ENCODE measurements at regions not wholly inside any gene's neighbourhood (a gene's known extent, or its start where the extent isn't known, plus 50 kb on each side); places are given as distances from the start of the nearest gene placed in this dataset.

DNA sequence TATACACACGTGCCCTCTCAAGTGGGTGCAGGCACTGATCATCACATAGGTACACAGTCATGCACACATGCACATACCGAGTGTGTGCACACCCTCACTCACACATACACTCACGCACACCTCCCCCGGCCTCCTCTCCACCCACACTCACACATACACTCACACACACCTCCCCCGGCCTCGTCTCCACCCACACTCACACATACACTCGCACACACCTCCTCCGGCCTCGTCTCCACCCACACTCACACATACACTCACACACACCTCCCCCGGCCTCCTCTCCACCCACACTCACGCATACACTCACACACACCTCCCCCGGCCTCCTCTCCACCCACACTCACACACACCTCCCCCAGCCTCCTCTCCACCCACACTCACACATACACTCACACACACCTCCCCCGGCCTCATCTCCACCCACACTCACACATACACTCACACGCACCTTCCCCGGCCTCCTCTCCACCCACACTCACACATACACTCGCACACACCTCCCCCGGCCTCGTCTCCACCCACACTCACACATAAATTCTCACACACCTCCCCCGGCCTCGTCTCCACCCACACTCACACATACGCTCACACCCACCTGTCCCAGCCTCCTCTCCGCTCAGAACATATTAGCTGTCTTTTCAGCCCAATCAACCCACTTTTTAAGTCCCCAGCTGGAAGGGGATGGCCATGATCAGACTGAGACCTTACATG is 105.2 kb upstream of the VSTM2B start:
- TF ChIP-seq POLR2A (IDR thresholded peaks at IDR 0.05) = no peak
- TF ChIP-seq, protein P1, sequence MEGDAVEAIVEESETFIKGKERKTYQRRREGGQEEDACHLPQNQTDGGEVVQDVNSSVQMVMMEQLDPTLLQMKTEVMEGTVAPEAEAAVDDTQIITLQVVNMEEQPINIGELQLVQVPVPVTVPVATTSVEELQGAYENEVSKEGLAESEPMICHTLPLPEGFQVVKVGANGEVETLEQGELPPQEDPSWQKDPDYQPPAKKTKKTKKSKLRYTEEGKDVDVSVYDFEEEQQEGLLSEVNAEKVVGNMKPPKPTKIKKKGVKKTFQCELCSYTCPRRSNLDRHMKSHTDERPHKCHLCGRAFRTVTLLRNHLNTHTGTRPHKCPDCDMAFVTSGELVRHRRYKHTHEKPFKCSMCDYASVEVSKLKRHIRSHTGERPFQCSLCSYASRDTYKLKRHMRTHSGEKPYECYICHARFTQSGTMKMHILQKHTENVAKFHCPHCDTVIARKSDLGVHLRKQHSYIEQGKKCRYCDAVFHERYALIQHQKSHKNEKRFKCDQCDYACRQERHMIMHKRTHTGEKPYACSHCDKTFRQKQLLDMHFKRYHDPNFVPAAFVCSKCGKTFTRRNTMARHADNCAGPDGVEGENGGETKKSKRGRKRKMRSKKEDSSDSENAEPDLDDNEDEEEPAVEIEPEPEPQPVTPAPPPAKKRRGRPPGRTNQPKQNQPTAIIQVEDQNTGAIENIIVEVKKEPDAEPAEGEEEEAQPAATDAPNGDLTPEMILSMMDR (IDR thresholded peaks at IDR 0.05) = no peak

Measured in right lobe of liver (tissue), 4 donors.